ENCODE measurements at regions not wholly inside any gene's neighbourhood (a gene's known extent, or its start where the extent isn't known, plus 50 kb on each side); places are given as distances from the start of the nearest gene placed in this dataset.

- TF ChIP-seq CTCF (IDR thresholded peaks at IDR 0.05; ENCODE audit: low read depth, low read length) (no peak), POLR2A (IDR thresholded peaks at IDR 0.05; ENCODE audit: extremely low read depth, insufficient read length) (no peak), MAX (IDR thresholded peaks at IDR 0.05; ENCODE audit: low read depth, low read length) (no peak), MYC (IDR thresholded peaks at IDR 0.05; ENCODE audit: low read depth, low read length) (no peak)
Measured at GRCh38 chr13:31057403-31058033, 104.2 kb downstream of the HSPH1 start.
